GM23338 (cell line): ENCODE measurements at regions not wholly inside any gene's neighbourhood (a gene's known extent, or its start where the extent isn't known, plus 50 kb on each side); places are given as distances from the start of the nearest gene placed in this dataset.

ENCODE experiments used
- ATAC-seq: fragments of 200-7000 bp; cut with Tn5 transposase; 3 replicates; pipeline ENCODE4 v1.9.1; 2020
- DNase-seq: peaks from one replicate; pipeline ENCODE4 v3.0.0-alpha.2; 2015; ENCODE audit warnings: low spot score
- H2AFZ ChIP-seq: fragments of 200-600 bp; sonication (generic); 2 replicates; pipeline ENCODE4 v1.8.0; 2016; ENCODE audit warnings: antibody characterized with exemption, mild to moderate bottlenecking, moderate library complexity
- H3F3A ChIP-seq: fragments of 200-600 bp; sonication (generic); replicated peaks from 2 replicates; pipeline ENCODE4 v1.8.0; 2017; ENCODE audit warnings: antibody characterized with exemption, mixed run types, low read depth
- H3K27ac ChIP-seq: fragments of 200-600 bp; sonication (generic); 2 replicates; pipeline ENCODE4 v1.6.1; 2016; ENCODE audit warnings: low read depth
- H3K27me3 ChIP-seq: fragments of 200-600 bp; sonication (generic); 2 replicates; pipeline ENCODE4 v1.8.0; 2016; ENCODE audit warnings: mild to moderate bottlenecking, mixed run types, moderate library complexity; ENCODE audit not compliant: insufficient read depth
- H3K36me3 ChIP-seq: fragments of 200-600 bp; sonication (generic); 2 replicates; pipeline ENCODE4 v1.8.0; 2016; ENCODE audit warnings: mild to moderate bottlenecking; ENCODE audit not compliant: insufficient read depth
- H3K4me1 ChIP-seq: fragments of 200-600 bp; sonication (generic); 2 replicates; pipeline ENCODE4 v1.8.0; 2016; ENCODE audit warnings: mild to moderate bottlenecking, moderate library complexity; ENCODE audit not compliant: insufficient read depth
- H3K4me2 ChIP-seq: fragments of 200-600 bp; sonication (generic); 2 replicates; pipeline ENCODE4 v1.7.1; 2017; ENCODE audit warnings: mixed run types
- H3K4me3 ChIP-seq: fragments of 200-600 bp; sonication (generic); 2 replicates; pipeline ENCODE4 v1.6.1; 2016; ENCODE audit warnings: mixed run types
- H3K79me2 ChIP-seq: fragments of 200-600 bp; sonication (generic); replicated peaks from 2 replicates; pipeline ENCODE4 v1.8.0; 2017; ENCODE audit warnings: mild to moderate bottlenecking; ENCODE audit not compliant: insufficient read depth
- H3K9me2 ChIP-seq: fragments of 200-600 bp; sonication (generic); 2 replicates; pipeline ENCODE4 v1.8.0; 2017; ENCODE audit not compliant: insufficient read depth
- H4K20me1 ChIP-seq: fragments of 200-600 bp; sonication (generic); replicated peaks from 2 replicates; pipeline ENCODE4 v1.8.0; 2017; ENCODE audit warnings: mild to moderate bottlenecking; ENCODE audit not compliant: insufficient read depth
- H3K27ac Mint-ChIP-seq: 2 replicates; pipeline ENCODE4 v1.8.0; 2020; ENCODE audit warnings: inconsistent platforms, mild to moderate bottlenecking, moderate library complexity, mixed read lengths
- H3K27me3 Mint-ChIP-seq: 3 replicates; pipeline ENCODE4 v1.8.0; 2022; ENCODE audit warnings: low read depth, mild to moderate bottlenecking, moderate library complexity, mixed read lengths, inconsistent platforms; ENCODE audit not compliant: insufficient read depth, poor library complexity
- H3K36me3 Mint-ChIP-seq: 3 replicates; pipeline ENCODE4 v1.8.0; 2021; ENCODE audit warnings: low read depth, mild to moderate bottlenecking, inconsistent platforms, moderate library complexity, mixed read lengths
- H3K4me1 Mint-ChIP-seq: 3 replicates; pipeline ENCODE4 v1.8.0; 2020; ENCODE audit warnings: mild to moderate bottlenecking, inconsistent platforms, mixed read lengths
- H3K4me3 Mint-ChIP-seq: 3 replicates; pipeline ENCODE4 v1.8.0; 2021; ENCODE audit warnings: moderate library complexity, mild to moderate bottlenecking, inconsistent platforms, mixed read lengths
- H3K9me3 Mint-ChIP-seq: 3 replicates; pipeline ENCODE4 v1.8.0; 2020; ENCODE audit warnings: moderate library complexity, mild to moderate bottlenecking, inconsistent platforms, mixed read lengths
- CREB1 ChIP-seq: fragments of 250-450 bp; sonication (Bioruptor Pico); IDR thresholded peaks from 2 replicates; pipeline ENCODE4 v1.5.0; 2020; ENCODE audit warnings: low read depth, mild to moderate bottlenecking, moderate library complexity
- EZH2 ChIP-seq: fragments of 200-600 bp; sonication (generic); IDR thresholded peaks from one replicate; pipeline ENCODE4 v1.8.0; 2017; ENCODE audit warnings: antibody characterized with exemption, mild to moderate bottlenecking, low read depth; ENCODE audit not compliant: unreplicated experiment
- EZH2phosphoT487 ChIP-seq: fragments of 200-600 bp; sonication (generic); IDR thresholded peaks from one replicate; pipeline ENCODE4 v1.8.1; 2018; ENCODE audit warnings: antibody characterized with exemption; ENCODE audit not compliant: unreplicated experiment
- JUNB ChIP-seq: IDR thresholded peaks from one replicate; pipeline ENCODE4 v1.6.1; 2016; ENCODE audit warnings: antibody characterized with exemption; ENCODE audit not compliant: unreplicated experiment
- NANOG ChIP-seq: IDR thresholded peaks from 2 replicates; pipeline ENCODE4 v1.6.1; 2016; ENCODE audit warnings: antibody characterized with exemption, borderline replicate concordance
- POLR2AphosphoS5 ChIP-seq: IDR thresholded peaks from 2 replicates; pipeline ENCODE4 v1.6.1; 2016; ENCODE audit warnings: antibody characterized with exemption, low read depth
- STAT1 ChIP-seq: IDR thresholded peaks from one replicate; pipeline ENCODE4 v1.6.1; 2016; ENCODE audit warnings: antibody characterized with exemption; ENCODE audit not compliant: unreplicated experiment
- ZNF114 ChIP-seq: fragments of 250-450 bp; sonication (Bioruptor Pico); IDR thresholded peaks from 2 replicates; pipeline ENCODE4 v1.5.0; 2020; ENCODE audit warnings: mild to moderate bottlenecking, moderate library complexity
- ZNF331 ChIP-seq: fragments of 250-450 bp; sonication (Bioruptor Pico); IDR thresholded peaks from 2 replicates; pipeline ENCODE4 v1.5.0; 2020; ENCODE audit warnings: low read depth, mild to moderate bottlenecking, moderate library complexity
- TF ChIP-seq, protein P1 (sequence below): IDR thresholded peaks from one replicate; pipeline ENCODE4 v1.6.1; 2018; ENCODE audit warnings: antibody characterized with exemption; ENCODE audit not compliant: unreplicated experiment
- TF ChIP-seq, protein P2 (sequence below), 2 experiments: fragments of 200-600 bp in 1 of 2; sonication (generic) in 1 of 2; conservative IDR thresholded peaks; 2 replicates each; pipeline versions ENCODE4 v1.5.1 to v1.6.1; 2016 to 2017; ENCODE audit warnings: antibody characterized with exemption in 2 of 2, low read depth in 2 of 2, mild to moderate bottlenecking in 2 of 2, moderate library complexity in 1 of 2

DNA sequence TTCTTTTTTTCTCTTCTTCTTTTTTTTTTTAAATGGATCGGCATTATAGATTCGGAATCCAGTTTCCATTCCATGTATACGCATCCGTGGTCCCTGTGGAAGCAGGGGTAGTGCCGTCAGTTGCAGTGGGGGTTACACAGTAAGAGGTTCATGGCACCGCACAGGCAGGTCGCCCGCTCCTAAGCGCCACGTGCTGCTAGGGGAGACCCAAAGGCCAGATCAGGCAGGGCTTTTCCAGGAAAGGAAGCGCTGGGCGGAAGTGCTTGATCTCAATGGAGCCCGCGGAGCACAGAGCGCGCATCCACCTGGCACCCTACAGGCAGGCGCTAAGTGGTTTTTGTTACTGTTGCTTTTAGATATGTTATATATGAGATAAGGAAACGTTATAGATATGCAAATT, 174.8 kb upstream of the OR13F1 start:
- DNase-seq: no peak
- H3K36me3 Mint-ChIP-seq: peaks cover 1% of the 10 kb centered on the region; the same call in 2 of the 3 replicates

DNA sequence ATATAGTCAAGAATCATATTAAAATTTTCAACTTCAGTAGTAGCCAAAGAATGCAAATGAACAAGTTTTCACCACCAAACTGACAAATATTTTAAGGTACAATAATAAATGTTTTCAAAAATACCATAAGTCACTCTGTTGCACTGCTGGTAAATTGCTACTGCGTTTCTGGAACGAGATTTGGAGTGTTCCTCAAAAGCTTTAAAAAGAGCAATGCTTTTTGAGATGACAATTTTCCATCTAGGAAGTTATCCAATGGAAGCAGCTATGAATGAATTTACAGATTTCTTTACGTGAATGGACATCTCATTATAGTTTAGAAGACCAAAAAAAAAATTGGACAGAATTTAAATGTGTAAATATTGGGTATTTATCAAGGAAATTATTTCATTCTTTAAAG, 173.2 kb upstream of the OR13F1 start:
- no peaks in the 10 kb centered on the region for H4K20me1 ChIP-seq
- Mint-ChIP-seq H3K4me3 (no peak overlapping the region), H3K27ac (no peak overlapping the region), H3K36me3 (peaks cover 10% of the 10 kb centered on the region), H3K4me1 (peaks cover 4% of the 10 kb centered on the region; the same call in 2 of the 3 replicates), H3K27me3 (no peaks in the 10 kb centered on the region), H3K9me3 (peaks cover 17% of the 10 kb centered on the region)
- no peak overlapping the region for H2AFZ ChIP-seq
- no peaks in the 10 kb centered on the region for H3K79me2 ChIP-seq
- no peak overlapping the region for H3K4me3 ChIP-seq
- no peaks in the 10 kb centered on the region for H3F3A ChIP-seq
- H3K4me1 ChIP-seq: no peaks in the 10 kb centered on the region
- H3K27me3 ChIP-seq: no peaks in the 10 kb centered on the region
- 0 out of 2 replicates have a peak, but pooled peaks cover 5% of the 10 kb centered on the region for H3K36me3 ChIP-seq
- no peak for DNase-seq
- no peak overlapping the region for H3K4me2 ChIP-seq
- ATAC-seq: no peak
- no peaks in the 10 kb centered on the region; the same call in 1 of the 2 replicates for H3K9me2 ChIP-seq
- no peak overlapping the region for H3K27ac ChIP-seq
- no peak for TF ChIP-seq POLR2AphosphoS5
- TF ChIP-seq ZNF114: no peak
- TF ChIP-seq, protein P1, sequence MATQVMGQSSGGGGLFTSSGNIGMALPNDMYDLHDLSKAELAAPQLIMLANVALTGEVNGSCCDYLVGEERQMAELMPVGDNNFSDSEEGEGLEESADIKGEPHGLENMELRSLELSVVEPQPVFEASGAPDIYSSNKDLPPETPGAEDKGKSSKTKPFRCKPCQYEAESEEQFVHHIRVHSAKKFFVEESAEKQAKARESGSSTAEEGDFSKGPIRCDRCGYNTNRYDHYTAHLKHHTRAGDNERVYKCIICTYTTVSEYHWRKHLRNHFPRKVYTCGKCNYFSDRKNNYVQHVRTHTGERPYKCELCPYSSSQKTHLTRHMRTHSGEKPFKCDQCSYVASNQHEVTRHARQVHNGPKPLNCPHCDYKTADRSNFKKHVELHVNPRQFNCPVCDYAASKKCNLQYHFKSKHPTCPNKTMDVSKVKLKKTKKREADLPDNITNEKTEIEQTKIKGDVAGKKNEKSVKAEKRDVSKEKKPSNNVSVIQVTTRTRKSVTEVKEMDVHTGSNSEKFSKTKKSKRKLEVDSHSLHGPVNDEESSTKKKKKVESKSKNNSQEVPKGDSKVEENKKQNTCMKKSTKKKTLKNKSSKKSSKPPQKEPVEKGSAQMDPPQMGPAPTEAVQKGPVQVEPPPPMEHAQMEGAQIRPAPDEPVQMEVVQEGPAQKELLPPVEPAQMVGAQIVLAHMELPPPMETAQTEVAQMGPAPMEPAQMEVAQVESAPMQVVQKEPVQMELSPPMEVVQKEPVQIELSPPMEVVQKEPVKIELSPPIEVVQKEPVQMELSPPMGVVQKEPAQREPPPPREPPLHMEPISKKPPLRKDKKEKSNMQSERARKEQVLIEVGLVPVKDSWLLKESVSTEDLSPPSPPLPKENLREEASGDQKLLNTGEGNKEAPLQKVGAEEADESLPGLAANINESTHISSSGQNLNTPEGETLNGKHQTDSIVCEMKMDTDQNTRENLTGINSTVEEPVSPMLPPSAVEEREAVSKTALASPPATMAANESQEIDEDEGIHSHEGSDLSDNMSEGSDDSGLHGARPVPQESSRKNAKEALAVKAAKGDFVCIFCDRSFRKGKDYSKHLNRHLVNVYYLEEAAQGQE: no peak
- TF ChIP-seq NANOG: no peak
- TF ChIP-seq, protein P2, sequence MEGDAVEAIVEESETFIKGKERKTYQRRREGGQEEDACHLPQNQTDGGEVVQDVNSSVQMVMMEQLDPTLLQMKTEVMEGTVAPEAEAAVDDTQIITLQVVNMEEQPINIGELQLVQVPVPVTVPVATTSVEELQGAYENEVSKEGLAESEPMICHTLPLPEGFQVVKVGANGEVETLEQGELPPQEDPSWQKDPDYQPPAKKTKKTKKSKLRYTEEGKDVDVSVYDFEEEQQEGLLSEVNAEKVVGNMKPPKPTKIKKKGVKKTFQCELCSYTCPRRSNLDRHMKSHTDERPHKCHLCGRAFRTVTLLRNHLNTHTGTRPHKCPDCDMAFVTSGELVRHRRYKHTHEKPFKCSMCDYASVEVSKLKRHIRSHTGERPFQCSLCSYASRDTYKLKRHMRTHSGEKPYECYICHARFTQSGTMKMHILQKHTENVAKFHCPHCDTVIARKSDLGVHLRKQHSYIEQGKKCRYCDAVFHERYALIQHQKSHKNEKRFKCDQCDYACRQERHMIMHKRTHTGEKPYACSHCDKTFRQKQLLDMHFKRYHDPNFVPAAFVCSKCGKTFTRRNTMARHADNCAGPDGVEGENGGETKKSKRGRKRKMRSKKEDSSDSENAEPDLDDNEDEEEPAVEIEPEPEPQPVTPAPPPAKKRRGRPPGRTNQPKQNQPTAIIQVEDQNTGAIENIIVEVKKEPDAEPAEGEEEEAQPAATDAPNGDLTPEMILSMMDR (conservative IDR thresholded peaks at IDR 0.05; ENCODE audit: low read depth in 2 of 2): no peak
- no peak for TF ChIP-seq EZH2
- TF ChIP-seq ZNF331: no peak
- no peak for TF ChIP-seq JUNB
- TF ChIP-seq STAT1: no peak
- no peak for TF ChIP-seq CREB1 (CRISPR knock-in tag)
- TF ChIP-seq EZH2phosphoT487: no peak

More for the DNA sequence above, 174.8 kb upstream of the OR13F1 start:
- Histone ChIP-seq H3K27me3 (no peaks in the 10 kb centered on the region), H2AFZ (no peak overlapping the region), H3K4me1 (no peaks in the 10 kb centered on the region), H3F3A (no peaks in the 10 kb centered on the region), H3K4me3 (no peak overlapping the region), H3K4me2 (no peak overlapping the region), H3K9me2 (no peaks in the 10 kb centered on the region; the same call in 1 of the 2 replicates), H3K27ac (no peak overlapping the region), H3K36me3 (no peaks in the 10 kb centered on the region), H4K20me1 (no peaks in the 10 kb centered on the region), H3K79me2 (no peaks in the 10 kb centered on the region)
- peaks cover 7% of the 10 kb centered on the region for H3K9me3 Mint-ChIP-seq
- no peak overlapping the region for H3K27ac Mint-ChIP-seq
- peaks cover 4% of the 10 kb centered on the region; the same call in 2 of the 3 replicates for H3K4me1 Mint-ChIP-seq
- no peak for TF ChIP-seq ZNF114
- TF ChIP-seq NANOG: no peak
- no peak for TF ChIP-seq EZH2phosphoT487
- no peak for TF ChIP-seq POLR2AphosphoS5
- no peak overlapping the region for H3K4me3 Mint-ChIP-seq
- H3K27me3 Mint-ChIP-seq: no peaks in the 10 kb centered on the region
- ATAC-seq: no peak
